ENCODE measurements at regions not wholly inside any gene's neighbourhood (a gene's known extent, or its start where the extent isn't known, plus 50 kb on each side); places are given as distances from the start of the nearest gene placed in this dataset.

GRCh38 chr1:229883504-229884200 lies 183.4 kb upstream of the GALNT2 start:
- H3K27me3 Mint-ChIP-seq = peaks cover 9% of the 10 kb centered on the region
- H3K4me3 Mint-ChIP-seq = no peak overlapping the region
- no peaks in the 10 kb centered on the region for H3K9me3 Mint-ChIP-seq
- H3K36me3 Mint-ChIP-seq (ENCODE audit: low read depth) = no peaks in the 10 kb centered on the region
- H3K4me1 Mint-ChIP-seq = no peaks in the 10 kb centered on the region
- H3K27ac Mint-ChIP-seq = no peak overlapping the region
- DNase-seq = peak; percentile 31
- intact Hi-C loops (cut with micrococcal nuclease) = no loop called here

DNA sequence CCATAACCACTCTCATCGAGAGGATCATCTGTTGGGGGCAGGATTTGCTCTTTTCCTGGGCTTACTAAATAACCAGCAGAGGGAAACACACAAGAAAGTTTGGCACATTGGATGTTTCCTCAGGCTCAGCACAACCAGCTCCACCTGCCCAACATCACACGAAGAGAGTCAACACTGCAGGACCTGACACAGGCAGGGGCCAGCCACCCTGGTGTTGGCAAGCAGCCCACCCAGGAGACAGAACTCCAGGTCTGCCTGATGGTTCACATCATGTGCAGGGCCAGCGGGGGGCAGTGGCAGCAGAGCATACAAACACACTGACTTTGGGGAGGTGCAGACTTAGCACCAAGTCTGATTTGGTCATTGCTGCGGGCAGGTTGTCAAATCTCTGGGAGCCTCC lies 182.3 kb upstream of the GALNT2 start:
- Mint-ChIP-seq H3K4me3 (no peak overlapping the region), H3K9me3 (no peaks in the 10 kb centered on the region), H3K36me3 (ENCODE audit: low read depth) (no peaks in the 10 kb centered on the region), H3K27ac (no peak overlapping the region), H3K27me3 (peaks cover 8% of the 10 kb centered on the region), H3K4me1 (no peaks in the 10 kb centered on the region)
- intact Hi-C loops (cut with micrococcal nuclease) = no loop called here
- DNase-seq = peak; percentile 48

DNA sequence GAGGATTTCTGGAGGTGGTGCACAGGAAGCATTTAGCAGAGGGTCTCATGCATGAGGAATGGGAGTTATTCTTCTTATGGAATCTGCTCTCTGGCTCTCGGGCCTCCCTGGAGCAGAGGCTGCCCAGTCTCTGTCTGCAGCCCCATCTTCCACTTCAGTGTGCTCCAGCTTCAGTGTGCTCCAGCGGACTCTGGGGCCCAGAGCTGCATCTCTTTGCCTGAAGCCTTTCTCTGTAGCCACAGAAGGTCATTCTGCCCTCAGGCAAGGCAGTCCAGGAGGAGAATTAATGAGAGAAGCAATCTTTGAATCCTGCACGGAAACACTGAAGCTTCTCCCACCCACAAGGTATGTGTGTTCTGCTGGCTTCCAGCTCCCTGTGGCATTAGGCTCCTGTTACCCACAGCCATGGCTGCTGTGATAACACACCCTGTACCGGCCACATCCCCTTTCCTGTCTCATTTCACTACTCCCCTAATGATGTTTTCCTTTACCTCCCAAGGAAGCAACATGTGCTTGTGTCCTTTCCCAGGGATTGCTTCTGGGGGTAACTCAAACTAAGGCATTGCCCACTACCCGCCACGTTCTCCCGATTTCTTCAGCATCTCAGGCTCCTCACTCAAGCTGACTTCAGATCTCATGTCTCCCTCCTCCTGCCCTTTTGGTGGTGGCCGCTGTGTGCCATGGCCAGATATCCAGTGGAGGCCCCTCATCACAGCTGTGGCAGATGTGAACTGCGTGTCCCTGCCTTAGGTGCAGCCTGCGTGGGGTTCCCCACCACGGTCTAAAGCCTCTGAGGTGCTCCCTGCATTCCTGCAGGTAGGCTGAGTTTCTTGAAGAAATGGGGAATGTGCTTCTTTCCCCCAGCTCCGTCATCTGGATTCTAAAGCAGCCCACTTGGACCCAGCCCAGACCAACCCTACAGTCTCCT lies 181.2 kb upstream of the GALNT2 start:
- H3K4me1 Mint-ChIP-seq = no peaks in the 10 kb centered on the region
- peaks cover 6% of the 10 kb centered on the region for H3K27me3 Mint-ChIP-seq
- no peaks in the 10 kb centered on the region for H3K9me3 Mint-ChIP-seq
- DNase-seq = peak; percentile 46
- no peak overlapping the region for H3K4me3 Mint-ChIP-seq
- no peak overlapping the region for H3K27ac Mint-ChIP-seq
- H3K36me3 Mint-ChIP-seq (ENCODE audit: low read depth) = no peaks in the 10 kb centered on the region
- intact Hi-C loops (cut with micrococcal nuclease) = no loop called here

DNA sequence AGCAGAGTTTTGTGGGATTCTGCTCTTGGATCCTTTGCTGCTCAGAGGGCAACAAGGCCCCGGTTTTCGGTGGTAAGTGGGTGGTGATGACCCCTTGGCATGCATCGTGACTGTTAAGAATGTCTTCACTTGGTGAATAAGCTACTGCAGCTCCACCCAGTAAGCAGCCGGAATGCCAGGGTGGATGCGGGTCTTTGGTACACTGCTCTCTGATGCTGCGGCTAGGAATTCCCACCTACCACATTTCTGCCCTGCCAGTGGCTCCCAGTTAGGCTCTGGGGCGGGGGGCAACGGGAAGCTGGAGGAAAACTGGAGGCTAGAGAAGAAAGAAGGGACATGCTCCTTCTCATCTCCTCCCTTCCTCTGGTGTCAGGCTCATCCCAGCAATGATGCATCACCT lies 180.4 kb upstream of the GALNT2 start:
- no peak overlapping the region for H3K4me3 Mint-ChIP-seq
- no peaks in the 10 kb centered on the region for H3K9me3 Mint-ChIP-seq
- no peak for DNase-seq

GRCh38 chr1:229887043-229887822 lies 179.8 kb upstream of the GALNT2 start:
- no peak overlapping the region for H3K27ac Mint-ChIP-seq
- intact Hi-C loops (cut with micrococcal nuclease) = no loop called here
- no peaks in the 10 kb centered on the region for H3K4me1 Mint-ChIP-seq
- no peaks in the 10 kb centered on the region for H3K9me3 Mint-ChIP-seq
- H3K27me3 Mint-ChIP-seq = peaks cover 8% of the 10 kb centered on the region
- no peaks in the 10 kb centered on the region for H3K36me3 Mint-ChIP-seq (ENCODE audit: low read depth)
- no peak overlapping the region for H3K4me3 Mint-ChIP-seq
- peak; percentile 43 for DNase-seq

More for the DNA sequence above, 180.4 kb upstream of the GALNT2 start:
- no peak overlapping the region for H3K27ac Mint-ChIP-seq
- intact Hi-C loops (cut with micrococcal nuclease) = no loop called here
- no peaks in the 10 kb centered on the region for H3K4me1 Mint-ChIP-seq
- no peaks in the 10 kb centered on the region for H3K36me3 Mint-ChIP-seq (ENCODE audit: low read depth)
- peaks cover 6% of the 10 kb centered on the region for H3K27me3 Mint-ChIP-seq

DNA sequence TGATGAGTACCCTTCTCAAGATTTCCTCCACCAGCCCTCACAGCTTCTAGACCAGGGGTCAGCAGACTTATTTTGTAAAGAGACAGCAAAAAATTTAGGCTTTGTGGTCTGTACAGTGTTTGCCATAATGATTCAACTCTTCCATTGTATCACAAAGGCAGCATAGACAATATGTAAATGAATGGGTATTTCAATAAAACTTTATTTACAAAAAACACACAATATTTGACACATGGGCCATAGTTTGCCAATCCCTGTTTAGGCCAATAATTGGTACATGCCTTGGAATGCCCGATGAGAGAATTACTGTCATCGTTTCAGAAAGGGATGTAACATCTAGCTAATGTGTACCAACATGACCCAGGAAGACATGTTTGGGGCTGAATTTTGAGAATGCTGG lies 178.9 kb upstream of the GALNT2 start:
- no peaks in the 10 kb centered on the region for H3K9me3 Mint-ChIP-seq
- intact Hi-C loops (cut with micrococcal nuclease) = no loop called here
- no peaks in the 10 kb centered on the region for H3K4me1 Mint-ChIP-seq
- no peak overlapping the region for H3K27ac Mint-ChIP-seq
- H3K36me3 Mint-ChIP-seq (ENCODE audit: low read depth) = no peaks in the 10 kb centered on the region
- no peak for DNase-seq
- H3K4me3 Mint-ChIP-seq = no peak overlapping the region
- H3K27me3 Mint-ChIP-seq = peaks cover 13% of the 10 kb centered on the region

- Mint-ChIP-seq H3K4me3 (no peak overlapping the region), H3K9me3 (no peaks in the 10 kb centered on the region), H3K4me1 (no peaks in the 10 kb centered on the region), H3K27me3 (peaks cover 16% of the 10 kb centered on the region), H3K36me3 (ENCODE audit: low read depth) (no peaks in the 10 kb centered on the region), H3K27ac (no peak overlapping the region)
- intact Hi-C loops (cut with micrococcal nuclease) = no loop called here
- DNase-seq = peak; percentile 29
Observed at GRCh38 chr1:229888561-229889001, 178.5 kb upstream of the GALNT2 start.

DNA sequence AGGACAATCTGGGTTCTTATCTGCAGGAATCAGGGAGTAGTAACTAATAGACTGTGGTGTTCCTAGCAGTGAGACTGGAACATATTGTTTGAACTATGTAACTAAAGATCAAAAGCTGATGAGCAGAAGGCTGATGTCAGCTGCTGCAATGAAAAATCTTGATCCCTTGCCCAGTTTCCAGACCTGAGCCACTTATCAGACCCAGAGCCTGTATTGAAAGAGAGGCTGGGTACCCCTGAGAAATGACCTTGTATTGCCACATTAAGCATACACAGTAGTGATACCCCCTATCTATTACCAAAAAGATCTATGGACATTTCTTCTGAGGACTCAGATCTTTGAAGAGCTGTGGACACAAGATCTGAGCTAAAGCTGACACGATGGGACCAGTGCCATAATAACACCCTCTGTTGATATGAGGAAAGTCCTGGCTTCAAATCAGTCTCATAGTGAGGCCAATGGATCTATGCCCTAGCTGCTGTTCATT lies 178.0 kb upstream of the GALNT2 start:
- Mint-ChIP-seq H3K27me3 (peaks cover 13% of the 10 kb centered on the region), H3K36me3 (ENCODE audit: low read depth) (no peaks in the 10 kb centered on the region), H3K4me3 (no peak overlapping the region), H3K27ac (no peak overlapping the region), H3K9me3 (no peaks in the 10 kb centered on the region), H3K4me1 (no peaks in the 10 kb centered on the region)
- intact Hi-C loops (cut with micrococcal nuclease) = no loop called here
- peak; percentile 26 for DNase-seq

DNA sequence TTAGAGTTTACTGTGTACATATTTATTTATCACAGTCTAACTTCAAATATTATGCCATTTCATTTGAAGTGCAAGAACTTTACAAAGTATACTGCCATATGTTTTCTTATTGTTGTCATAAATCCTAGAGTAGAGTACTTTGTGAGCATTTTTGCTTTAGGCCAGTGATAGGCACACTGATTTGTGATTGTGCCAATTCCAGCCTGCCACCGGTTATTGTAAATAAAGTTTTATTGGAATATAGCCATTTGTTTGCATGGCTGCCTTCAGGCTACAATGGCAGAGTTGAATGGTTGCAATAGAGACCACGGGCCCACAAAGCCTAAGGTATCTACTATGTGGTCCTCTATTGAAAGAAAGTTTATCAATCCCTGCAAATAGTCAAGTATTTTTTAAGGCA lies 175.8 kb upstream of the GALNT2 start:
- no peaks in the 10 kb centered on the region for H3K36me3 Mint-ChIP-seq (ENCODE audit: low read depth)
- intact Hi-C loops (cut with micrococcal nuclease) = no loop called here

GRCh38 chr1:229892515-229893117 lies 174.4 kb upstream of the GALNT2 start:
- intact Hi-C loops (cut with micrococcal nuclease) = no loop called here
- Mint-ChIP-seq H3K9me3 (no peaks in the 10 kb centered on the region), H3K4me3 (no peak overlapping the region), H3K36me3 (ENCODE audit: low read depth) (no peaks in the 10 kb centered on the region), H3K27ac (no peak overlapping the region), H3K27me3 (peaks cover 25% of the 10 kb centered on the region), H3K4me1 (no peaks in the 10 kb centered on the region)
- DNase-seq = peak; percentile 36

More for the DNA sequence above, 175.8 kb upstream of the GALNT2 start:
- H3K9me3 Mint-ChIP-seq = no peaks in the 10 kb centered on the region
- peaks cover 21% of the 10 kb centered on the region for H3K27me3 Mint-ChIP-seq
- no peaks in the 10 kb centered on the region for H3K4me1 Mint-ChIP-seq
- no peak overlapping the region for H3K4me3 Mint-ChIP-seq
- DNase-seq = peak; percentile 19
- no peak overlapping the region for H3K27ac Mint-ChIP-seq

DNA sequence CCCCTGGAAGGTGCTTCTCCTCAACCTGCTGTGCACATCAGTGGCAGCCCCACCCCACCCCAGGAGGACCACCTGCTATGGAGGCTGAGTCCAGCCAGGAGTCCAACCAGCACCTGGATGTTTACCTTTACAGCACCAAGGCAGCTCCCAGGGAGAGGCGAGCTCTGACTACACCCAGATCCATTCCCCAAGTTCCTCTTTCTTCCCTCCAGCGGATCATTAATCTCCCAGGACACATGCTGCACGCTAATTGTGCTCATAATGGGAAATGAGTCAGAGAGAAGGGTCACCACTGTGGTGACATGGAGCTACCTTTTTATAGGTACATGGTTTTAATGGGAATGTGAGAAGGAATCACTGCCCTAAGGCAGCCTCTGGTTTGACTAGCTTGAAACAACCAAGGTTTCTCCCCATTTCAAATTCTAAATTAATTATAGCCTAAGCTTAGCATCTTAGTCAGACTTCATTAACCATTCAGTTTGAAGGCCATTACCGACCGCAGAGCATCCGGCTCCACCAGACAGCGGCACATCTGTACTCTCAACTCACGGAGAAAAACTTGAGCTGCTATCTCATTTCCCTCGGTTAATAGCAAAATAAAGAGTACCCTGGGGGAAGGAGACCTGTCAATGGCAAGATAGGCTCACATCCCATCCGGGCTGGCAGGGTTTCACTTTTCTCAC lies 173.1 kb upstream of the GALNT2 start:
- Mint-ChIP-seq H3K27ac (no peak overlapping the region), H3K4me1 (no peaks in the 10 kb centered on the region), H3K27me3 (peaks cover 27% of the 10 kb centered on the region), H3K4me3 (no peak overlapping the region), H3K36me3 (ENCODE audit: low read depth) (no peaks in the 10 kb centered on the region), H3K9me3 (no peaks in the 10 kb centered on the region)
- intact Hi-C loops (cut with micrococcal nuclease) = no loop called here
- peak; percentile 27 for DNase-seq

DNA sequence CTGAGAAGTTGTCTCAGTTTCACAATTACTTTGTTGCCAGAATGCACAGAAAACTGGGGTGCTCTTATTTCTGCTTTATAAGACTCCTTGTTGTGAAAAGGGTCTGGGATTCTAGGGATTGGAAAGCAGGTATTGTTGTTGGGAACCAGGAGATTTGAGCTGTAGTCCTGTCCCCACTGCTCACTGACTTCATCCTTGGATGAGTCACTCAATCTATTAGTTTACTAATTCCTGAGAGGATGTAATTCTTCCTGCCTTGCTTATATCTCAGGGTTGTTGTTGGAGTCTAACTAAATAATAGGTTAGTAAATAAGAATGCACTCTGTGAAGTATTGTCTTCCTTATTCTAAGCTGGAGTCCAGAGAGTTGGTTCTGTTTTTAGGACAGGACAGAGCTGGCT lies 172.5 kb upstream of the GALNT2 start:
- DNase-seq = no peak
- Mint-ChIP-seq H3K4me1 (no peaks in the 10 kb centered on the region), H3K36me3 (ENCODE audit: low read depth) (no peaks in the 10 kb centered on the region), H3K27ac (no peak overlapping the region), H3K9me3 (no peaks in the 10 kb centered on the region), H3K4me3 (no peak overlapping the region), H3K27me3 (peaks cover 24% of the 10 kb centered on the region)
- intact Hi-C loops (cut with micrococcal nuclease) = no loop called here

GRCh38 chr1:229895605-229896004 lies 171.4 kb upstream of the GALNT2 start:
- no peak overlapping the region for H3K4me3 Mint-ChIP-seq
- peaks cover 31% of the 10 kb centered on the region for H3K27me3 Mint-ChIP-seq
- H3K27ac Mint-ChIP-seq = no peak overlapping the region
- intact Hi-C loops (cut with micrococcal nuclease) = no loop called here
- peak; percentile 50 for DNase-seq
- H3K4me1 Mint-ChIP-seq = no peaks in the 10 kb centered on the region
- H3K36me3 Mint-ChIP-seq (ENCODE audit: low read depth) = no peaks in the 10 kb centered on the region
- peaks cover 5% of the 10 kb centered on the region for H3K9me3 Mint-ChIP-seq

Data from activated CD4-positive, alpha-beta T cell treated with anti-CD3 and anti-CD28 coated beads, Interleukin-2, amount 10 ng/mL, durations not matched to agents 24 days and 14 days (primary cell).